ENCODE measurements at regions not wholly inside any gene's neighbourhood (a gene's known extent, or its start where the extent isn't known, plus 50 kb on each side); places are given as distances from the start of the nearest gene placed in this dataset.
A peak's percentile ranks its signal among the peaks of the same experiment; 100 is the strongest.
"Not testable (repeated sequence)": the region's sequence is repeated elsewhere in the genome, so short reads cannot be mapped to it uniquely, and the experiment has no call there.

DNA sequence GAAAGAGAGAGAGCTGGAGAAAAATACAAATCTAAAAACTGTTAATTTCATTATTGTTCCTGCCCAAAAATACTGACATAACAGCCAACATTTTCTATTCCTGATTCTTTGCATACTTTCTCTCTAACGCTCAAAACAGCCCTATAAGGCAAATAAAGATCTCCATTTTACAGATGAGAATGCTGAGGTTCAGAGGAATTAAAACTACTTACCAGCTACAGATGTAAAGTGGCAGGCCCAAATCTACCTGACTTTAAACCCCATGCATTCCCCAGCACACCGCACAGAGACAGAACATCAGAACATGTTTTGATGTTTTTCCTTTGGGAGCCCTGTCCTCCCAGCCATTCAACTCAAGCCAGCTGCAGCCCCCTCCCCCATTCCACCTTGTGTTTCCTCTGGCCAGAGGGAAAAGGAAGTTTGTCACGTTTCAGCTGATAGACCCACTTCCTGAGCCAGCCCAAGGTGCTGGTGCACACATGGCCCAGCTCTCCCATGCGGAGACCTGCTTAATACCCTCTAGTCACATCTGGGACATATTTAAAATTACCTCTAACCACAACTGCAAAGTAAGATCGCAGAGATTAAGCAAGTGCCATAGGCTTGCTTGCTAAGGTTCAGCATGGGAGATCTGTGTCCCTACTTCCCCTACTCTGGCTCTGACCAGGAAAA is 133.1 kb upstream of the NFIA start:
- no peak for DNase-seq

DNA sequence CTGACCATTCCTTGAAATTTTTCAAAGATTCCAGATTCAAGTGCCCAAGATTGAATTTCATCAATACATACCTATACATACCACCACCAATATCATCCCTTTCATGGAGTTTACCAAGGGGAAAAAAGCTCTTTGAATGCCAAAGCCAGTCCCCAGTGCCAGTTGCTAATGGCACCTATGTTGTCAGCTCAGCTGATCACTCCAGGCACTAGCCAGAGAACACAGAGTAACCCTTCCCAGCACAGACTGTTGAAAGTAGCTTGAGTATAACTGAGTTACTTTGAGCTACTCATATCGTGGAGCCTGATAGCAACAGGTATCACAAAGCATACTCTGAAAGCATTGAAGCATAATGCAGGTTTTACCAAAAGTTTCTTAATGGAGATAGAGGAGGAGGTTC is 133.9 kb upstream of the NFIA start:
- no peak for DNase-seq

DNA sequence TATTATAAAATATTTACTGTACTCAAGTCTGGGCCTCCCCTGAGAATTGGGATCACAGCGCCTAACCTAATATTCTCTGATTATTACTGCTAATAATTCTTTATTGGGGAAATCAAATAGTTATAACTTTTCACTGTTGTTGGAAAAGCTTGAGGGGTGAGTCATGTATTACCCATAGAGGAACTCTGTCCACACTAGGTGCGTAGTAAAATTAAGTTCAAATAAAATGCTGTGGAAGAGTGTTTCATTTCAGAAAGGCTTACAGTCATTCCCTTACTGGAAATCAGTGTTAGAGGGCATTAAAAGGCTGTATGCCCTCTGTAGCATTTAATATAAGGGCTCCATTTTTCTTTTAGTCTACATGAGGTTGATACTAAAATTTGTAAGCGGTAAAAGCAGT is 135.0 kb upstream of the NFIA start:
- no peak for DNase-seq

DNA sequence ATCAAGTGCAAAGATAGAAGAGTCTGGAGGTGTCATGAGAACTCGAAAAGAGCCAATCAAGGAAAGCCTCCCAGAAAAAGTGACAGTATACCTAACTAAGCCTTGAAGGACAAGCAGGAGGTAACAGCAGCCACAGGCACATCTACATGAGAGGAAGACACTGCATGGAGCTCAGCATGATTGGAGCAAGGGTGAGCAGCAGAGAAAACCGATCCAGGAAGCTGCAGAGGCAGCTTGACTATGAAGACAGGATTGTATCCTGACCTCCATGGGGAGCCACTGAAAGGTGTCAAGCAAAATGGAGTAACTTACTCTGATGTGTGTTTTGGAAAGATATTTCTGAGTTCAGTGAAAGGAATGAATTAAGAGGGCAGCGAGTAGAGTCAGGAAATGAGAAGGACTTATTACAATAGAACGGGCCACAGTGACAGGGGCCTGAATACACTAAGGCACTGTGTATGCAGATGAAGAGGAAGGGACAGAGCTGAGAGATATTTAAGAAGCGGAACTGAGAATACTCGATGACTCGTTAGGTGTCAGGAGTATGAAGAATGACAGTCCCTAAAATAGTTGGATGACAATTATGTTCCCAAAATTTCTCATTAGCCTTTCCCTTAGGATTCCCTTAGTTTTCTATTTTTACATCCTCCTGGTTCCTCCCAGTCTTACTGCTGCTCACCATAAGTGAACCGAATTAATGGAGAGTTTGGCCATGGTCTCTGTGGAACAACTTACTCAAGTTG is 139.3 kb upstream of the NFIA start:
- no peak for DNase-seq

DNA sequence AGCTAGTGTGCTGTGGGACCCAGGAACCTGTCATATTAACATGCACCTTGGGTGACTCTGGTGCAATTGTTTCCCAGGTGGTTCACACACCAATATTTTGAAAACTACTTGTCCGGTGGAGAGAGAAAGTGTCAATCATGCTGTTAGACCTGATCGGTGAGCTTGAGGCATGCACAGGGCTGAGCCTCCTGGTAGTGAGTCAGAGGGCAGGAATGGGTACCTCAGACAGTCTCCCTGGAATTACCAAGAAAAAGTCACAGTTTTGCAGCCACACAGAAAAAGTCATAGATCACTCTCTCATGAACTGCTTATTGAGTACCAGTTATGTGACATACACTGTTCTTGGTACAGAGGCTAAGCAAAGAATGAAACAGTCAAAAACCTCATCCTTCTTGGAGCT is 140.1 kb upstream of the NFIA start:
- DNase-seq = no peak

DNA sequence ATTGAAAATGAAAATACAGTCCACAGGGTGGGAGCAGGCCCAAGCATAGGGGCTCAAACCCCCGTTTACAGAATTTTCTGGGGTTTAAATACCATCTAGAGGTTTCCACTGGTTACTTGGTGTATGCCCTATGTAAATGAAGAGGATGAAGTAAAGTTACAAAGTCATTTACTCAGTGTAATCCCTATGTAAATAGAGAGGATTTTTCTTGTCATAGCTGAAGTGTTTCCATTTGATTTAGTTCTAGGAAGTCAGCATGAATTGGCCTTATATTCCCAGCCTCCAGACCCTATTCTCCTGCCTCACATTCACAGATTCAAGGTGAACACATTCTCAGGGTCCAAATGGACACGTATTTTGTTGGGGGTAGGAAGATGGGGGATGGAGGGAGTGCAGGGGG is 141.7 kb upstream of the NFIA start:
- DNase-seq = not testable (repeated sequence)

DNA sequence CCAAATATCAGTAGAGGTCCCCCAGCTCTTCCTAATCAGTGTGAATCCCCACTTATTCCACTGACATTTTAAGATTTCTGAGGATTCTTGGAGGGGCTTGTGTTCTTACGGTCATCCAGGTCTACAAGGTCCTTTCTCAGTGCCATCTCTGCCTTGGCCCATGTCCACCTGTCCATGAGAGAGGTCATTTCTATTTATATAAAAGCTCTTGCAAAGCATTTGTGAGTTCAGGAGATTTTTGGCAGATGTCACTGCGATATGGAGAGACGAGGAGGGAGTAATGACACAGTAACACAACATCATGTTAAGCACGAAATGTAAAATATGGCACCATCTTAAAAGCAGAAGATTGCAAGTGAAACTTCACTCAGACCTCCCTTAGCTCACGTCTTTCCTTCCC is 144.6 kb upstream of the NFIA start:
- no peak for DNase-seq

DNA sequence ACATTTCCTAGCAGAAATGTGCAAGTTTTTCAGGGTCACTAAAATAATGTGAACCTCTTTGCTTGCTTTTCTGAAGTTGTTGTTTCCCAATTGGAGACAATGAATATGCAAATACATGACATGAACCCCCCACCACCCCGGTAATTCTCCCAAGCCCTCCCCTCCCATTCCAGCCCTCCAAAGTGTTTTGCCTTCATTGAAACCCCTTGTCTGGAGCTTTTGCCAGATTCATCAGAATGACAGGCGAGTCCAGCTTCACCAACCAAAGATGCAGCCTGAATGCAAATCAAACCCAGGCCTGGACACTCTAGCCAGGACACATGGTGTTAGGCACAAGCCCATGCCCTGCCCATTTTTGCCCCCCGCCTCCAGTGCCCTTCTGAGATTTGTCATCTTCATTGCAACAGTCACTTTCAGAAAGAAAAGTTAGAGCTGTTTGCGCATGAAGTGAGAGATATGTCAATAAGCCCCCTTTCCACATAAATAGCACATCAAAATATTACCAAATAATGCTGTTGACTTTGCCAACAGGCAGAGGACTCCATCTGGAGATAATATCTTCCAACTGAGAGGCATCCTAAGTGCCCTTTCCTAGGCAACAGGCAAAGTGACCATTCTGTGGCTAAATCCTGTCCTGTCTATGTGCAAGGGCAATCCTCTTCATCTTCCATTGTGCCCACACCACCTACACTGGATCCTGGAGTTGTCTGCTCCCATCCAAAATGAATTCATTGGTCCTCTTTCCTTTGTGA is 145.6 kb upstream of the NFIA start:
- DNase-seq = no peak

DNA sequence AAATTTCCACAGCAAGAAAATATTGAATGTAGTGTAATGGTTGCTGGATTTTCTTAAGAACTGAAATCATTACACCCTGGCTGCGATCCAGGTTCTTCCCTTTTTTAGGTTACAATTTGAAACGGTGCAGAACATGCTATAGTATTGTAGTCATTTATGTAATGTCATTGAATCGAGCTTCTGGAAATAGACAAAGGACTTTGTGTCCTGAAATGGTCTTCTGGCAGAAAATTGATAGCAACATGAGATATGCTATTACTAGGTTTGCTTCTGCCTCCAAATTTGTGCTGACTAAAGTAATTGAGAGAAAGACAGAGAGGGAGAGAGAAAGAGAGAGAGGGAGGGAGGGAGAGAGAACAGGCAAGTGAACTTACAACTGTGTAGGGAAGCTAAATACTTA is 146.2 kb upstream of the NFIA start:
- DNase-seq = peak; percentile 11

DNA sequence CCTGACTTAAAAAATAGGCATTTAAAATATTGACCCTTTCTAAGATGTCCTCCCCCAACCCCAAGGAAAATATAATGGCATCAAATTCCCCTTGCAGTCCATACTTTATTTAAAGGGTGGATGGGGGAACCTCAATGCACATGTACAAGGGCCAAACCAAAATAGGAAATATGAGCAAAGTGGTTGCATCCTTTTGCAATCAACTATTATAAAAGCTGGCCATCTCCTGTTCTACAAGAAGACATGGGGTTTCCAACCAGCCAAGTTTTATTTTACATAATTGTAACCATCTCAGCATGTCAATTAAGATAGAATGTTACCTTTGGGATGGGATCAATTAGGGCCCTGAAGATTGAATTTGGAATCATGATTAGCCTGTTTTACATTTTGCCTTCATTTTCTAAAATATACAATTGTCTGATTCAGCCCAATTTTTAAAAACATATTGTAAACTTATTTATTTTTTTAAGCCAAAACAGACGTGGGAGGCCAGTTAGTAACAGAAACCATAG is 146.7 kb upstream of the NFIA start:
- no peak for DNase-seq

DNA sequence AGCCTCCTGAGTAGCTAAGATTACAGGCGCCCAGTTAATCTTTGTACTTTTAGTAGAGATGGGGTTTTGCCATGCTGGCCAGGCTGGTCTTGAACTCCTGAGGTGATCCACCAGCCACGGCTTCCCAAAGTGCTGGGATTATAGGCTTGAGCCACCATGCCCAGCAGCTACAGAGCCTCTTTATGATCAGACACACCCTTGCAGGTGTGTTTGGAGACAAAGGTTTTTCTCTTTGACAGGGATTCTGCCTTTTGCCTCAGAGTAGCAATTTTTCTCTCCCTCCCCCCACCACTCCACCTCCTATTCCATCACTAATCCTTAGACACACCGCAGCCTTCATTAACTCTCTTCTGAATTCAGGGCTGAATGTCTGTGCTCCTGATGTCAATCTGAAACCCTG is 152.2 kb upstream of the NFIA start:
- DNase-seq = no peak

DNA sequence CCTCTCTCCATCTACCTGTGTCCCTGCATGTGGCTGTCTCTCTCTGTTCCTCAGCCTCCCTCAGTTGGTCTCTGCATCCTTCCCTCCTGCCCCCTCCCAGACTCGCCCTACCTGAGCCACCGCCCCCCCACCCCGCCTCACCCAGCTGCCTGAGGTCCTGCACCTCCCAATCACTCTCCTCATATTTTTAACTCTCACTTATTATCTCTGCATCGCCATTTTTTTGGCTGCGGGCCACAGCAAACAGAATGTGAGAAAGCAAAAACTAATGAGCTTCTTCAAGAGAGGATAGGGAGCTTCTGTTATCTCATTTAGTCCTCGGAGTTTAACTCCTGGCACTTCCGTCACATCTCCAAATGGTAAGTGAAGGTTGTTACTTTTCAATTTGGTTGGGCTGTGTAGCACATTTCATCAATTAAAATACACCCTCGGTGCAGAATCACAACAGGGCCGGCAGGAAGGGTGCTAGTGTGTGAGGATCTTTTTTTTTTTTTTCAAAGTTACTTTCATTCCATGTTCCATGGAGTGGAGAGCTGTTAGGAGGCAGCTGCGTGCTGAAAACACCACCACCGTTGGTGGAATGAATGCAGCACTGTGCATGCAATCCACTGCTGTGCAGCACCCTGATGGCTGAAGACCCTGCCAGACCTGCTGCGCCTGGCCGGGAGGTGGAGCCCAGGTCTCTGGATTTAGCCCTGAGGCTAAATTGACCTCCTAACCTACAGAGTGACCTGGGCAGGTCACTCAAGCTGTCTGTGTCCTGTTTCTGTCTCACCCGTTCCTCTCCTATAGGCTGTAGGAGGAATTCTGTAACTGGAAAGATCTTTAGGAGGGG is 157.2 kb upstream of the NFIA start:
- DNase-seq = peak; percentile 54

DNA sequence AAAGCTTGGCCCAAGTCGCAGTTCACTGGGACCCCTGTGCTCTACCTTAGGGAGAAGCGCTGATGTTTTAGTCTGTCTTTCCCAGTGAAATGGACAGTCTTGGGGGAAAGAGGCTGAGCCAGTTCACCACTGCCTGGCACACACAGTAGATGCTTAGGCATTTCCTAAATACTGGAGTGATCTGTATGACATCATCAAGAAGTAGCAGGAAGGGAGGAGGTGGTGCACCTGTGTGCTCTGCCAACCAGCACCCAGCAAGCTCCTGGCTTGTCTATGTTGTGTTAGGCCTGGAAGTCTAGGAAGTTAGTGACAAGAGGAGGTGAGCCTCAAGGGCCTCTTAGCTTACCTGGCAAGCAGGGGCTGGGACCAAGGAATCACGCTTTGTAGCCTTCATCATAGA is 158.2 kb upstream of the NFIA start:
- no peak for DNase-seq

DNA sequence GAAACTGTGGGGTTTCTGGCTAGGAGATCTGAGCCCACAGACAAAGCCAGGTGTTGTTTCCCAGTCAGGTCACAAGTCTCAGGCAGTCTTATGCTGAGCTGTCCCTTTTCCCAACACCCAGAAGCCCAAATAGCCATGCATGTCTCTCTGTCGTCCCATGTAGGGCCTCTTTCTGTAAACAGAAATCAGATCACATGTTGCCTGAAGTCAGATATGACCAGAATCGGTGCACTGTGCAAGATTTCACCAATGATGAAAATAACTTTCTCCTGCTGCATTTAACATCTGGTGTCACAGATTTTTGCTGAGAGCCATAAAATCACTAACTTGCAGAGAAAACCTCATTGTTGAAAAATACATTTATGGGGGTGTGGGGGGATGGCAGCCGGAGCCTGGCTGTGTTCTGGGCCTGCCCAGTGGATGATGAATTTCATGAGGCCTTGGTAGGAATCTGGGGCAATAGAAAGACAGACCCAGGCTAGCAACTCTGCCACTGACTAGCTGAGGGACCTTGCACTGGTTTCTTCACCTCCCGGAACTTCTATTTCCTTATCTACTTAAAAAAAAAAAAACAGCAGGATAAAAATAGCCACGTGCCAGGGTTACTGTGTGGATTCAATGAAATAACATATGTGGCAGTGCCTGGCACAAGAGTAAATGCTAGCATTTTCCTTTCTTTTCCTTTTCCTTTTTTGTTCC is 158.8 kb upstream of the NFIA start:
- DNase-seq = no peak

DNA sequence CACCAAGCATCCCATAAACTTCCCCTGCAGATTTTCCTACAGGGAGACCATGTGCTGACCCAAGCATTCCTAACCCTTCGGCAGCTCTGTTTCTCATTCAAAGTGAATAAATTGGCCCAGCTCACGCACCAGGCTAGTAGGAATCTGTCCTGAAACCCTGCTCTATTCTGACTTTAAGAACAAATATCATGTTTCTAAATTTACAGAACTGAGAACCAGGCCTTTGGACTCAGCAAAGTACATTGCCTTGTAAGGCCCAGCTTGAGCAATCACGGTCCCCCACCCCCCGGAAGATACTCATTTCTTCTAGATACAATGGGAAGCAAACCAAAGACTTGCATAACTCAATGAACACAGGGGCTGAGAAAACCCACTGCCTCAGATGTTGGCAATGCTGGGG is 160.1 kb upstream of the NFIA start:
- no peak for DNase-seq

DNA sequence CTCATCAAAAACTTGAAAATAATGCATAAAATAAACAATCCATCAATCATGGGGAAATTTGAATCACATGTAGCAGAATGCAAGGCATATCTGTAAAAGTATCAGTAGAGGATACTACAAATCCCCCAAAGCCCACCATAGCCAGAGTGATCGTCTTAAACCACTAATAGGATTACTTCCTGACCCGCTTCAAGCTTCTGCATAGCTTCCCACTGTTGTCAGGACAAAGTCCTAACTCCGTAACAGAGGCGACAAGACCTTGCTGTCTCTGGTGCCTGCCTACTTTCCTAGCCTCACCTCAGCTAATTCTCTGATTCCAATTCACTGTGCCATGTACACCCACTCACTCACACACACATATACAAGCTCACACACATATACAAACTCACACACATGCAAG is 161.2 kb upstream of the NFIA start:
- DNase-seq = no peak

DNA sequence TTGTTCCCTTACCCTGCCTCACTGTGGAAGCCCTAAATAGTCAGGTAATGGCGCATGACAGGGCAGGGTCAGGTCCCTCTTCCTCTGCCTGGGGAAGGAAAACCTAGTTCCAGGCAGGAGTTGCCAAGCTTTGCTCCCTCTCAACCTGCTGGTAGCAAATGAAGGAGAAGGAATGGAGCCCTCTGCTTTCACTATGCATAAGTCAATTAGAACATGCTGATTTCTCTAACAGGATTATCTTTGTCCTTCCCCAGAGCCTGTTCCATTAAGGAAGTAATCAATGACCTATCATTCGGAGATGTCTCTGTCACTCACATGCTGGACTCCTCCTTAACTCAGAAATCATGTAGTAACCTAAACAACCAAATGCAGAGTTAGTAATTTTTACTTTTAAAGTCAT is 161.8 kb upstream of the NFIA start:
- DNase-seq = no peak

DNA sequence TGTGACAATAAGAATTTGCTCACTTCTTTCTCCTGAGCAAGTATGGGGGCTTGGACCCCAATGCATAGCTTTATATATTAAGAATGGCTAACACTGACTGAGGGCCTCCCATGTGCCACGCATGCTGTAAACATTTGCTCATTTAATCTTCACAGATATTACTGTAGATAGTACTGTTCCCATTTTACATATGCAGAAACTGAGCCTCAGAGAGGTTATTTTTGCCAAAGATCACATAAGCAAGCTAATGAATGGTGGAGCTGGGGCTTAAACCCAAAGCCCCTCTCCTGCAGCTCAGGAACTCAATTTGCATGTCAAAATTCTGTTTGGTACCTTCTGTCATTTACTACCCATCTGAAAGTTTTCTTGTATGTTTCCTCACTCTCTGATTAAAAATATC is 163.5 kb upstream of the NFIA start:
- DNase-seq = no peak

DNA sequence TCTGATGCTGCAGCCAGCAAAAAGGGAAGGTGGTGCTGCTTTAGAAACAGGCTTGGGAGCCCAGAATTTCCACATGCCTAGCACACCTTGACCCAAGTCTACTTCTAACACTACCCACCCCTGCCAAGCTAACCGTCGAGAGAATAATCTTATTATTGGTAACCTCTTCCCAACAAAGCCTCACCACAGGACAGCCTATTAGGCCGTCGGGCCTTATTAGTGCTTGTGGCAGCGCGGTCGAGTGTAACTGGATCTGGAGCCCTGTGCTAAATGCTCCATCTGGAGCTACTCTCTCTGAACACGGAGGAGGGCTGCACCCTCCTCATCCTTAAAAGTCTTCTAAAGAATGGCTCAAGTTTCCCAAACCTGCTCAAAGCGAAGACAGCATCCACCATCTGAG is 165.5 kb upstream of the NFIA start:
- no peak for DNase-seq

DNA sequence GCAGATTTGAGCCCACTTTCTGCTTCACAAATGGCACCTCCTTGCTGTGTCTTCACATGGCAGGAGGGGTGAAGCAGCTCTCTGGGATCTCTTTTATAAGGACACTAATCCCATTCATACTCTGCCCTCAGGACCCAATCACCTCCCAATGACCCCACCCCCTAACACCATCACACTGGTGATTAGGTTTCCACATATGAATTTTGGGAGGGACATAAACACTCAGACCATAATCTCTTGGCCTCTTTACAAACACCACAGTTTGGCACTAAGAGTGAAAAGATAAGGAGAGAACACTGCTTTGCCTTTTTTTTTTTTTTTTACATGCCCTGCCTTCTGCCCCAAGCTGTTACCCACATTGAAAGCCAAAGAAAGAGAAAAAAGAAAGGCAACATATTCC is 166.2 kb upstream of the NFIA start:
- no peak for DNase-seq

DNA sequence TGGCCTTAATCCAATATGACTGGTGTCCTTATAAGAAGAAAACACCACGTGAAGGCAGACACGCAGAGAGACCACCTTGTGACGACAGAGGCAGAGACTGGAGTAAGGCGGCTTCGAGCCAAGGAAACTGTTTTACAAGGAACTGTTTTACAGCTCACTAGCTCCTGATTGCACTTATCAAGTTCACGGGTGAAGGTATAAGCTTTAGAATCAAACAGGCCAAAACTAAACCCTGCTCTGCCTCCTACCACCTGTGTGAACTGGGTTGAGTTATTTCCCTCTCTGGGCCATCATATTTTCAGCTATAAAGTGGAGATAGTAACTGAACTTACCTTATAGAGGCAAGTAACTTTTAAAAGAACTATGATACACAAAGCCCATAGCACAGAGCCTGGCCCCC is 166.9 kb upstream of the NFIA start:
- no peak for DNase-seq

DNA sequence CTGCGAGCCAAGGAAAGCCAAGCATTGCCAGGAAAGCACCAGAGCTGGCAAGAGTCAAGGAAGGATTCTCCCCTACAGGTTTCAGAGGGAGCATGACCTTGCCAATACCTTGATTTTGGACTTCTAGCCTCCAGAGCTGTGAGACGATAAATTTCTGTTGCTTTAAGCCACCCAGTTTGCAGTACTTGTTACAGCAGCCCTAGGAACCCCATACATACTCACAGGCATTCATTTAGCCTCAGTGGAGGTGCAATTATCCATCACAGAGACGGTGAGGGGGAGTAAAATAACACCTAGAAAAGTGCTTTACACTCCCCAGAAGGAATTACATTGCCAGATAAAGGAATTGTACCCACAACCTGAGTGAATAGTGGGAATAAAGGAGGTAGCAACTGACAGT is 167.4 kb upstream of the NFIA start:
- no peak for DNase-seq

All from NCI-H1436 (cell line).